Endothelial cell of umbilical vein (primary cell): ENCODE measurements at regions not wholly inside any gene's neighbourhood (a gene's known extent, or its start where the extent isn't known, plus 50 kb on each side); places are given as distances from the start of the nearest gene placed in this dataset.

ENCODE experiments used
- BruUV-seq: library from RNA; stranded (reverse); fragments of 400-500 nt; replicated peaks from 2 replicates; lab custom pipeline; 2021; lab: Mats Ljungman, UMichigan
- CTCF ChIA-PET: fragments of 300-600, 350-600 bp; sonication (Branson Sonifier 250); formaldehyde crosslinking; loops from one replicate; lab custom pipeline; 2021; ENCODE audit warnings: antibody characterized with exemption, inconsistent platforms; lab: Charles Lee
- POLR2A ChIA-PET: fragments of 300-600, 350-600 bp; sonication (Branson Sonifier 250); formaldehyde crosslinking; loops from one replicate; lab custom pipeline; 2021; ENCODE audit warnings: antibody characterized with exemption, inconsistent platforms; lab: Charles Lee
- DNase-seq: peaks from one replicate; pipeline ENCODE4 v3.0.0-alpha.2; 2011; ENCODE audit warnings: low read depth, low spot score
- FAIRE-seq: peaks from 2 replicates; lab custom pipeline; 2011; peaks lifted over from hg19 to GRCh38; lab: Jason Lieb, UNC
- H2AFZ ChIP-seq: 2 replicates; pipeline ENCODE4 v1.6.0; 2012; ENCODE audit warnings: low read depth, low read length, control low read depth, inconsistent platforms
- H3K27ac ChIP-seq: 2 replicates; pipeline ENCODE4 v1.5.1; 2011; ENCODE audit warnings: low read depth, mild to moderate bottlenecking, control low read depth, low read length, moderate library complexity; ENCODE audit not compliant: insufficient read depth
- H3K27me3 ChIP-seq, 2 experiments: 2 replicates each; pipeline versions ENCODE4 v1.6.0 to v1.6.1; 2011; ENCODE audit warnings: low read length in 2 of 2, mixed read lengths in 1 of 2; ENCODE audit not compliant: control insufficient read depth in 2 of 2, insufficient read depth in 2 of 2
- H3K36me3 ChIP-seq, 2 experiments: 2 replicates in 1 of 2; 3 replicates in 1 of 2; pipeline ENCODE4 v1.5.1; 2011; ENCODE audit warnings: low read length in 2 of 2, mild to moderate bottlenecking in 1 of 2, moderate library complexity in 1 of 2; ENCODE audit not compliant: control insufficient read depth in 2 of 2, insufficient read depth in 2 of 2; ENCODE audit errors: extremely low read depth in 1 of 2
- H3K4me1 ChIP-seq: 3 replicates; pipeline ENCODE4 v1.5.1; 2011; ENCODE audit warnings: mild to moderate bottlenecking, low read length; ENCODE audit not compliant: control insufficient read depth, insufficient read depth; ENCODE audit errors: extremely low read depth
- H3K4me2 ChIP-seq: 2 replicates; pipeline ENCODE4 v1.6.1; 2011; ENCODE audit warnings: low read length, control low read depth, mixed read lengths; ENCODE audit not compliant: insufficient read depth
- H3K4me3 ChIP-seq, 3 experiments: fragments of 200-600 bp in 1 of 3; sonication (generic), shearing (Covaris generic) in 1 of 3; replicated peaks in 1 of 3; 2 replicates each; pipeline ENCODE4 v1.5.1; 2011 to 2016; ENCODE audit warnings: control low read depth in 3 of 3, low read length in 3 of 3, mild to moderate bottlenecking in 2 of 3, inconsistent platforms in 1 of 3, low read depth in 1 of 3, moderate library complexity in 1 of 3; ENCODE audit not compliant: insufficient read depth in 1 of 3
- H3K79me2 ChIP-seq: 2 replicates; pipeline ENCODE4 v1.6.0; 2012; ENCODE audit warnings: low read length, inconsistent platforms; ENCODE audit not compliant: control insufficient read depth, insufficient read depth
- H3K9ac ChIP-seq: replicated peaks from 2 replicates; pipeline ENCODE3; 2011; ENCODE audit warnings: low read length, control low read depth; ENCODE audit not compliant: insufficient read depth; ENCODE audit errors: extremely low read depth
- H3K9me1 ChIP-seq: replicated peaks from 3 replicates; pipeline ENCODE4 v1.6.0; 2011; ENCODE audit warnings: mild to moderate bottlenecking, low read length; ENCODE audit not compliant: control insufficient read depth, insufficient read depth; ENCODE audit errors: extremely low read depth
- H3K9me3 ChIP-seq: replicated peaks from 2 replicates; pipeline ENCODE4 v1.5.1; 2012; ENCODE audit warnings: low read length, inconsistent platforms; ENCODE audit not compliant: control insufficient read depth, insufficient read depth
- H4K20me1 ChIP-seq: replicated peaks from 2 replicates; pipeline ENCODE3; 2011; ENCODE audit warnings: mild to moderate bottlenecking, low read length; ENCODE audit not compliant: control insufficient read depth, insufficient read depth; ENCODE audit errors: extremely low read depth
- CTCF ChIP-seq, 2 donors: IDR thresholded peaks; 1 replicate in 1 of 2; 2 replicates in 1 of 2; pipeline ENCODE4 v1.5.1; 2011; ENCODE audit warnings: low read length in 2 of 2, mild to moderate bottlenecking in 2 of 2, moderate library complexity in 2 of 2, control low read depth in 1 of 2, inconsistent platforms in 1 of 2, low read depth in 1 of 2; ENCODE audit not compliant: insufficient read depth in 1 of 2; ENCODE audit errors: extremely low read depth in 1 of 2
- EZH2 ChIP-seq: IDR thresholded peaks from 2 replicates; pipeline ENCODE4 v1.6.1; 2012; ENCODE audit warnings: borderline replicate concordance, low read depth, mild to moderate bottlenecking, moderate library complexity, low read length, inconsistent platforms; ENCODE audit not compliant: severe bottlenecking
- FOS ChIP-seq: IDR thresholded peaks from 2 replicates; pipeline ENCODE4 v1.6.1; 2011; ENCODE audit warnings: mild to moderate bottlenecking, low read length, moderate library complexity, borderline replicate concordance; ENCODE audit not compliant: insufficient read depth
- GATA2 ChIP-seq: IDR thresholded peaks from 2 replicates; pipeline ENCODE4 v1.7.0; 2011; ENCODE audit warnings: low read depth, mild to moderate bottlenecking, moderate library complexity, mixed read lengths, low read length; ENCODE audit not compliant: insufficient read length, insufficient read depth
- JUN ChIP-seq: IDR thresholded peaks from 2 replicates; pipeline ENCODE4 v1.6.1; 2011; ENCODE audit warnings: borderline replicate concordance, low read depth; ENCODE audit not compliant: insufficient read length, insufficient read depth
- MYC ChIP-seq: IDR thresholded peaks from one replicate; pipeline ENCODE4 v1.6.1; 2011; ENCODE audit warnings: mild to moderate bottlenecking, low read depth, low read length
- POLR2A ChIP-seq: IDR thresholded peaks from 2 replicates; pipeline ENCODE4 v1.6.1; 2012; ENCODE audit warnings: low read depth, mild to moderate bottlenecking, control low read depth, low read length
- POLR2AphosphoS5 ChIP-seq: IDR thresholded peaks from 2 replicates; pipeline ENCODE4 v1.6.1; 2012; ENCODE audit warnings: low read depth, mild to moderate bottlenecking, control low read depth, low read length, moderate library complexity; ENCODE audit not compliant: insufficient read depth
- dilution Hi-C: fragments of 300-500 bp; cut with MboI; formaldehyde crosslinking; loops from one replicate; pipeline ENCODE4 v1.15.0; 2019; ENCODE audit warnings: low sequenced_read_pairs; ENCODE audit not compliant: extremely low pct_ligation_motif_present
- intact Hi-C: fragments of 100-400 bp; cut with micrococcal nuclease; formaldehyde crosslinking; loops from one replicate; pipeline ENCODE4 v1.10.0; 2022

DNA sequence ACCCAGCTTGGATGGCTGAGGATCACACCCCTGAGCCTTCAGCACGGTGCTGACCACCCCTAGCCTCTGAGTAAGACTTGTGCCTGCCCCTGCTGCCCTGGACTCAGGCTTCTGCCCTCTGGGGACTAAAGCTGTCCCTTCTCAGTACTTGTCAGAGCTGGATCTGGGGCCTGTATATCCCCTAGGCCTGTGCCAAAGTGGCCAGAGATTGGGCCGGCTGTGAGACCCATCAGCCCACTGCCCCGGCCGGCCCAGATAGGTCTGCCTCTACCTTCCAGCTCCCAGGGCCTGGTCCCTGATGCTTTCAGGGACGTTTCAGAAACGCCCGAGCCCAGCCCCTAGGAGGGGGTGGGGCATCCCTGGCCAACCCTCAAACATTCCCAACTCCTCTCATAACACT is 137.8 kb downstream of the ZDHHC20 start:
- POLR2A ChIA-PET = no interaction called here
- H3K9ac ChIP-seq = no peak overlapping the region
- H3K27me3 ChIP-seq = peaks cover 2% of the 10 kb centered on the region in 2 experiments
- H4K20me1 ChIP-seq = no peaks in the 10 kb centered on the region
- H3K27ac ChIP-seq = no peak overlapping the region
- no peaks in the 10 kb centered on the region for H3K9me3 ChIP-seq
- no peak for DNase-seq
- intact Hi-C loops = no loop called here
- H3K79me2 ChIP-seq = no peaks in the 10 kb centered on the region
- H2AFZ ChIP-seq = no peak overlapping the region
- CTCF ChIA-PET = no interaction called here
- TF ChIP-seq MYC (no peak), GATA2 (no peak), POLR2A (no peak), EZH2 (no peak), POLR2AphosphoS5 (no peak), JUN (no peak), FOS (no peak)
- dilution Hi-C loops = no loop called here
- no peaks in the 10 kb centered on the region for H3K9me1 ChIP-seq
- no peak overlapping the region for H3K4me3 ChIP-seq
- FAIRE-seq = no peak
- H3K36me3 ChIP-seq = no peaks in the 10 kb centered on the region
- peaks cover 7% of the 10 kb centered on the region for H3K4me1 ChIP-seq
- no TSS peak for BruUV-seq
- no peak overlapping the region for H3K4me2 ChIP-seq

GRCh38 chr13:21322327-21322965 is 136.7 kb downstream of the ZDHHC20 start:
- Histone ChIP-seq H3K27me3 (peaks cover 2% of the 10 kb centered on the region in 2 experiments), H3K27ac (no peak overlapping the region), H2AFZ (no peak overlapping the region), H4K20me1 (no peaks in the 10 kb centered on the region), H3K9me1 (no peaks in the 10 kb centered on the region), H3K9me3 (no peaks in the 10 kb centered on the region), H3K9ac (no peak overlapping the region), H3K4me3 (no peak overlapping the region), H3K4me1 (peaks cover 7% of the 10 kb centered on the region), H3K4me2 (no peak overlapping the region), H3K36me3 (no peaks in the 10 kb centered on the region), H3K79me2 (no peaks in the 10 kb centered on the region)
- dilution Hi-C loops (no loop called here), intact Hi-C loops (no loop called here)
- TF ChIP-seq POLR2AphosphoS5 = no peak
- no peak for TF ChIP-seq CTCF (IDR thresholded peaks at IDR 0.05; ENCODE audit: extremely low read depth in 1 of 2, insufficient read depth in 1 of 2, low read depth in 1 of 2, low read length in 2 of 2)
- no peak for TF ChIP-seq JUN
- no peak for TF ChIP-seq GATA2
- no peak for TF ChIP-seq MYC
- no peak for TF ChIP-seq EZH2
- no peak for TF ChIP-seq POLR2A
- TF ChIP-seq FOS = no peak
- FAIRE-seq (no peak), DNase-seq (no peak)
- BruUV-seq = no TSS peak
- POLR2A ChIA-PET = interaction anchor here (0.6 kb wide), 1 partner anchor 72 kb away, joined by 3 read pairs; no protein-coding TSS in a partner anchor
- CTCF ChIA-PET = no interaction called here
